NCI-H2196 treated with DMSO at 0.1 percent for 48 hours (cell line): ENCODE measurements at regions not wholly inside any gene's neighbourhood (a gene's known extent, or its start where the extent isn't known, plus 50 kb on each side); places are given as distances from the start of the nearest gene placed in this dataset.

ENCODE experiments used
- DNase-seq: peaks from one replicate; lab custom pipeline; 2025; ENCODE audit not compliant: unreplicated experiment; lab: John Stamatoyannopoulos, UW

DNA sequence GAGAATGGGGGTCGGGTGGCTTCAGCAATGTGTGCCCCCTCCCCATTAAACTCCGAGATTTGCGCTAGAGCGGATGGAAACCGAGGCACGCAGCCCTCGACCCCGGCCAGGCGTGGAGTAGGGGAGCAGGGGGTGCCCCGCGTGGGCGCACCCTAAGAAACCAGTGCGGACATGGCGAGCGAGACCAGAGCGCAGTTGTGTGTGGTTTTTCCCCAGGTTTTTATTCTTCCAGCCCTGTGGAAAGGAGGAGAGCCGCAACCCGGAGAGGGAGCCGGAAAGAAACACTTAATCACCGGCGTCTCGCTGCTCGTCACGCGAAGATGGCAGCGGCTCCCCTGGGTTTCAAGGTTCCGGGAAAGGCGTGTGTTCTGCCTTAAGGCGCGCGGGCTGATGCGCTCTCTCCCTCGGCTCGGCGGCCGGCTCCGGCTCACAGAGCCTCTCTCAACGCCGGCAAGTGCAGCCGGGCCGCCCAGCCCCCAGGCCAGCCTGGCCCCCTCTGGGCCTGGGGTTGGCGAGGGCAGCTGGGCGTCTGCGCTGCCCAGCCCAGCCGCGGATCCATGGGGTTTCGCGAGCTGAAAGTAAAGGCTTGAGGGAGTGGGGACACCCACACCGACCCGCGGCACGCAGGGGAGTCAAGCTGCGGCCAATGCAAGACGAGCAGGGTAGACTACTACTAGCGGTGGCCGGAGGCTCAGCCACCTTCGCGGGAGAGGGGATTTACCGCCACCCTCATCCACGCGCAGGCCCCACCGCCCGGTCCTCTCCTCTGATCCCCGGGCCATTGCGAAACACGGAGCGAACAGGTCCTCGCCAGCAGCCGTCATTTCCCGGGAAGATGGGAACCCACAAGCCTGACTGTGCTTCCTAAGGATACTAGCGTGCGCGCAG, 74.0 kb upstream of the BCOR start:
- DNase-seq = no peak

DNA sequence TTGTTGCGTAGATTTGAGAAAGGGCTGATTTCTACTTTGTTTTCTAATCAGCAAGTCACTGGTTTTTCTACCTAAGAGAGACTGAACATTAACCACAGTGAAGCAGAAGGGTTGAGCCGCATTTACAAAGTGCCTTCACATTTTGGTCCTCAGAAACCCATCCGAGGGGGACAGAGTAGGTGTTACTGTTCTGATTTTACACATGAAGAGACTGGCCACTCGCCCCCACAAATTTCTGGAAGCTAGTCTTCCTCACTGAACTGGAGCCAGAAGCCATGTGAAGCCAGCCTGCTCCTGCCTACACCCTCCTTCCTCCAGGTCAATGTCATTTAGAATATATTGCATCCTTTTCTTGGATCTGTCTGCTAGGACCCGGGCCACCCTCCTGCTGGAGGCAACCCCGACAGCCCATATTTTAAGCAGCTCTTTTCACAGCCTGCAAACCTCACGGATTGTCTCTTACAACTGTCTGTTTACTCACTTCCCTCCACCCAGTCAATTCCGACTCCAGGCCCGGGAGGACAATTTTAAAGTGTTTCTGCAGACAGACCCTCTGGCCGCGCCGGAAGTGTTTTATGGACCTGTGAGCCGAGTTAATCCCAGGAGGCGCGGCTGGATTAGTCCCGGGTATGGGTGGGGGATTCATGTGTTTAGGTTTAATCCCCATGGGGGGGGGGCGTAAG, 73.2 kb upstream of the BCOR start:
- DNase-seq = no peak

GRCh38 chrX:40169193-40170101, 71.7 kb upstream of the BCOR start:
- DNase-seq = peak; percentile 30

GRCh38 chrX:40168480-40169011, 70.8 kb upstream of the BCOR start:
- no peak for DNase-seq

GRCh38 chrX:40167850-40168479, 70.2 kb upstream of the BCOR start:
- DNase-seq = no peak

- DNase-seq = no peak
Observed at GRCh38 chrX:40167233-40167849, 69.6 kb upstream of the BCOR start.

GRCh38 chrX:40166582-40166981, 68.8 kb upstream of the BCOR start:
- DNase-seq = no peak

DNA sequence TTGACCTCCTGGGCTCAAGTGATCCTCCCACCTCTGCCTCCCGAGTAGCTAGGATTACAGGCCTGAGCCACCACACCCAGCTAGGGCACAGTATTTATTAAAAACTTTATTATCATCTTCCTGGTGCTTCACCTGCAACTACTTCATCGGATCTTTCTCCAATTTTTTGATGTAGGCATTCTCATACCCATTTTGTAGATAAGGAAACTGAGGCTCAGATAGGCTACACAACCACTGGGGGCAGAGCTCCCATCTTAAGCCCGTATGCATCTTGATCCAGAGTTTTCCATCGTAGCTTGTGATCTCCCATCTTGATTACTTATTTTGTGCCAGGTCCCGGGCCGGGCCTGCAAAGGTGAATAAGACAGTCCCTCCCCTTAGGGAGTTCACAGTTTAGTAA, 68.1 kb upstream of the BCOR start:
- no peak for DNase-seq

DNA sequence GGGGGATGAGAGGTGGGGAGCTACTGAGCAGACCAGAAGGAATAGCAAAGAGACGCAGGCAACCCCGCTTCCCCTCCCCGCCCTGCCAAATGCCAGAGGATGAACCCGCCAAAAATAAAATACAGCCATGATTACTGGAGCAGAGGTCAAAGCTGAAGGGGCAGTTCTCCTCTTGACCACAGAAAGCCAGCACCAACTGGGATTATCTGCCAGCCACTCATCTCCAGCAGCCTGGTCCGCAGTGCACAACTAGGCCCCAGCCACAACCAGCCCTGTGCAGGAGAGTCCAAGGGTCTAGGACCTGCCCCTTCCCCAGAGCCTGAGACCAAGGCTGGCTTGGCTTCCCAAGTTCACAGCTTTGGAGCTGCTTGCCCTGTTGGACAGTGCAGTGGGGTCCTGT, 67.4 kb upstream of the BCOR start:
- DNase-seq = no peak

DNA sequence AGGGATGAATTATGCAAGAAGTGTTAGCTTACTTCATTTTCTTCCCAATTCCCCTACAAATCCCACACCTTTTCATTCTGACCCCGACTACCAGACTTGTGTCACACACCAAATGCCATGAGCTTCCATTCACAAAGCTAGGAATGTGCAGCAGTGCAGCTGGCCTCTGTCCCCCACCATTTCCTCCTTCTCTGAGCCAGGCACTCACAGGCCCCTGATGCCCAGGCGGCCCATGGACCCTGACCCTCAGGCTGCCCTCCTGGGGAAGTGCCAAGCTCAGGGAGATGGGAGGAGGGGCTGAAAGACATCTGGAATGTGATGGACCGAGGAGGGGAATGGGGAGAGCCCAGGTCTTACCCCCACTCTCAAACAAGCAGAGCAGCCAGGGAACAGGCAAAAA, 67.0 kb upstream of the BCOR start:
- DNase-seq = no peak

- no peak for DNase-seq
Observed at GRCh38 chrX:40158036-40158706, 60.4 kb upstream of the BCOR start.

- DNase-seq = no peak
Observed at GRCh38 chrX:40157228-40158035, 59.7 kb upstream of the BCOR start.

DNA sequence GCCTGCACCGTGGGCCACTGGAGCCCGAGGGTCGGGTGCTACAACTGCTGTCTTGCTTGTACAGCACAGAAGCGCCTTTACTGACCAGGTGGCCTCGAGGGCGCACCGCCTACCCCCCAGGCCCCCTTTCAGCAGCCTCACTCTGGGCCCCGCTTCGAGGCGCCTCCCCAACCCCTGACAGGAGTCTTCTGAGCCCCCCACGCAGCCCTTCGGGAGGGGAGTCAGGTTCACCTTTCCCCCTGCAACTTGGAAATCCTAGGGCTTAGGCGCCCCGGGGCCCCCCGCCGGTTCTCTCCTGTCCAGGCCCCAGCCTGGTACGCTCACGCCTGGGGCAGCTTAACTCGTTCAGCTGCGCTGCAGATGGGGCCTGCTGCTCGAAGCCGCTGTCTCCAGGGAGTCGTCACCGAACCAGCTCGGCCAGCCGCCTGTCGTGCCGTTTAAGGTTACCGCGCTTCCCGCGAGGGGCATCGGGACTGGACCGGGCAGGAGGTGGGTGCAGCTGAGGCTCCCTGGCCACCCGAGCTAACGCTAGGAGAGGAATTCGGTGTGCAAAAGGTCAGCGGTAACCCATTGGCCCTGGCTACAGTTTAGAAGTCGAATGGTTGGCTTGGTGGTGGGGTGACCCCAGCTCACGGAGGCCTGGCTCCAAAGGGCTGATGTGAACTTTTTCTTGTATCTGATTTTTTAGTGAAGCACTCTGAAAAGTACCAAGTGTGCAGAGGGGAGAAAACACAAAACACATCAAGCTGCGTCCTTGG, 58.9 kb upstream of the BCOR start:
- no peak for DNase-seq

GRCh38 chrX:40155589-40156469, 58.1 kb upstream of the BCOR start:
- DNase-seq = no peak

- DNase-seq = peak; percentile 30
Observed at GRCh38 chrX:40154853-40155588, 57.3 kb upstream of the BCOR start.

GRCh38 chrX:40154250-40154852, 56.6 kb upstream of the BCOR start:
- peak; percentile 29 for DNase-seq
